ENCODE measurements at regions not wholly inside any gene's neighbourhood (a gene's known extent, or its start where the extent isn't known, plus 50 kb on each side); places are given as distances from the start of the nearest gene placed in this dataset.

DNA sequence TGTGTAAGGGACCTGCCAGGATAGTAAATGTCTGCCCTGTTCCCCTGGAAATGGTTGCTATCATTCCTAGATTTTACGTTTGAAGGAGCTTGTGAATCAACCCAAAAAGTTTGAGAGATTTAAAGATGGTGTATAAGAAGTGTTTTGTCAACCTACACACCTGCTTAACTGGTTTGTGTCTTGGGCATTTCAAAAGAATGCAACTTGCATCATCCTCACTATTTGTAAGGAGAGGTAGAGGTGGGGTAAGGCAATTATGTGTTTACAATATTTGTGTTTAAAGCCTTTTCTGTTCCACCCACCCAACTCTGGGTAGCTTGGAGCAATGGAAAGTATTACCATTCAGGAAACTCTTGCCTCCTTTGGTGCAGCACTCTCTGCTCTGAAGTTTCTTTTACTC is 314.2 kb upstream of the RARB start:
- Histone ChIP-seq H3K27me3 (ENCODE audit: control insufficient read depth in 3 of 3, insufficient read depth in 3 of 3, low read length in 3 of 3) (peaks cover 0 to 2% (median 0%) of the 10 kb centered on the region in 3 donors), H3K4me3 (ENCODE audit: low read depth in 1 of 3, low read length in 3 of 3) (no peak overlapping the region), H3K9me3 (ENCODE audit: control insufficient read depth in 2 of 2, insufficient read depth in 1 of 2, low read depth in 1 of 2, low read length in 1 of 2) (no peaks in the 10 kb centered on the region), H3K36me3 (ENCODE audit: control insufficient read depth in 3 of 3, insufficient read depth in 2 of 3, low read depth in 1 of 3, low read length in 3 of 3) (no peaks in the 10 kb centered on the region), H3K27ac (ENCODE audit: low read depth in 1 of 3, low read length in 2 of 3) (no peak overlapping the region), H3K4me1 (ENCODE audit: control insufficient read depth in 3 of 3, insufficient read depth in 2 of 3, low read depth in 1 of 3, low read length in 2 of 3) (no peaks in the 10 kb centered on the region)
- no peak for DNase-seq
- WGBS, 3 donors = 46 to 79% (median 52%) methylated on average over 1 of the region's 1 CpG
- FAIRE-seq = no peak

DNA sequence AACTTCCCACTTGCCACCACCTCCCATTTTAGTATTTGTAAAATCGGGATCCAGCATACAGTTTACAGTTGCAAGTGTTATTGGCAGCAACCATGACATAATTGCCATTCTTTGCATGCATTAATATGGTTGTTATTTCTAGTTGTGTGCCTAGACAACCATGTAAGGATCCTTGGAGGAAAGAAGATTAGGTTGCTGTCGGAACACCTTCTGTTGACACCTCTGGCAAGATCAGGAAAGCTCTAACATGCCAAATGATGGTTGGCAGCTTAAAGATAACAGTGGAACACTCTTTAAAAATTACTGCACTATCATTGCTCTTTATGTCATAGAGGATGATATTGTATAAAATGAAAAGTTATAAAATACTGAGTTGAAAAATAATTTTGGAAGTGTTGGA is 313.5 kb upstream of the RARB start:
- Histone ChIP-seq H3K4me3 (ENCODE audit: low read depth in 1 of 3, low read length in 3 of 3) (no peak overlapping the region), H3K36me3 (ENCODE audit: control insufficient read depth in 3 of 3, insufficient read depth in 2 of 3, low read depth in 1 of 3, low read length in 3 of 3) (no peaks in the 10 kb centered on the region), H3K4me1 (ENCODE audit: control insufficient read depth in 3 of 3, insufficient read depth in 2 of 3, low read depth in 1 of 3, low read length in 2 of 3) (no peaks in the 10 kb centered on the region), H3K9me3 (ENCODE audit: control insufficient read depth in 2 of 2, insufficient read depth in 1 of 2, low read depth in 1 of 2, low read length in 1 of 2) (no peaks in the 10 kb centered on the region), H3K27me3 (ENCODE audit: control insufficient read depth in 3 of 3, insufficient read depth in 3 of 3, low read length in 3 of 3) (peaks cover 0 to under 1% (median 0%) of the 10 kb centered on the region in 3 donors), H3K27ac (ENCODE audit: low read depth in 1 of 3, low read length in 2 of 3) (no peak overlapping the region)
- DNase-seq (no peak), FAIRE-seq (no peak)
- WGBS, 3 donors = 79 to 86% (median 83%) methylated on average over 2 of the region's 2 CpGs

DNA sequence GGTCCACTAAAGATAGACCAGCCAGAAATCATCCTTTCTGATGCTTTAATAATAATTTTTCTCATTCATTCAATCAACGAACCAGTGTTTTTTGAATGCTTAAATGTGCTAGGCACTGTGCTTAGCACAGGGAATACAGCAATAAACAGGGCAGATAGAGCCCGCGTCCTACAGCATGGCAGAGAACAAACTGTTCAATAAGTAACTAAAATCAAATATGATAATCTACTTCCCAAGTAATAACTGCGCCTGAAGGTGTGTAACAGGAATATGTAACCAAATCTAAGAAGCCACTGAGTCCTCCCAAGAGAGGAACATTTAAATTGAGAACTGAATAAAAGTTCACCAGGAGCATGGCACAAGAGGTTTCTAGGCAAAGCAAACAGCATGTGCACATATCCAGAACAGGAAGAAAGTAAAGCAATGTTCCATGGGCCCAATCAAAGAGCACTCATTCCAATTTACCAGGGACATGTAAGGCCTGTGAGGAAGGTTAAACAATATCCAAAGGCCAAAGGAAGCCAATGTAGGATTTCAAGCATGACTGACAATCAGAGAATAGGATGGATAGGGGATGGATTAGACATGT is 311.0 kb upstream of the RARB start:
- no peak overlapping the region for H3K4me3 ChIP-seq (ENCODE audit: low read depth in 1 of 3, low read length in 3 of 3)
- 18 to 59% (median 44%) methylated on average over 4 of the region's 4 CpGs for WGBS, 3 donors
- H3K36me3 ChIP-seq (ENCODE audit: control insufficient read depth in 3 of 3, insufficient read depth in 2 of 3, low read depth in 1 of 3, low read length in 3 of 3) = no peaks in the 10 kb centered on the region
- H3K4me1 ChIP-seq (ENCODE audit: control insufficient read depth in 3 of 3, insufficient read depth in 2 of 3, low read depth in 1 of 3, low read length in 2 of 3) = no peaks in the 10 kb centered on the region
- no peaks in the 10 kb centered on the region for H3K9me3 ChIP-seq (ENCODE audit: control insufficient read depth in 2 of 2, insufficient read depth in 1 of 2, low read depth in 1 of 2, low read length in 1 of 2)
- H3K27me3 ChIP-seq (ENCODE audit: control insufficient read depth in 3 of 3, insufficient read depth in 3 of 3, low read length in 3 of 3) = no peaks in the 10 kb centered on the region
- FAIRE-seq (no peak), DNase-seq (peak in 1 of 2 donors; percentile 5)
- H3K27ac ChIP-seq (ENCODE audit: low read depth in 1 of 3, low read length in 2 of 3) = no peak overlapping the region

DNA sequence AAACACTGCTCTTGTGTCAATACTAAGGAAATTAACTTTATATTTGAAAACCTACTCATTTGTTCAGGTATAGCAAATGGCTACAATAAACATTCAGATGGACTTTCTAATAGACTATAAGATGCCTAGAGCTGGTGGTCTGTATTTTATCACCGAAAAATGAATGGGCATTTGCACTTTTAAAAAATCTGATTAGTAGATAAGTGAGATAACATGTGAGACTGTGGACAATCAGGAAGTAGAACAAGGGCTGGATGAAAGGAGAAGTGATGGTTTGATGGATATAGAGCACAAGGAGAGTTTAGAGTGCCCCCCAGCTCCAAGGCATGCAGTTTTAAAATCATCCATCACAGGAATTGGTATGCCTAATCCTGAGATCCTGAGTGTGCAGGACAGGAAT is 308.4 kb upstream of the RARB start:
- Histone ChIP-seq H3K4me3 (ENCODE audit: low read depth in 1 of 3, low read length in 3 of 3) (no peak overlapping the region), H3K27ac (ENCODE audit: low read depth in 1 of 3, low read length in 2 of 3) (no peak overlapping the region), H3K4me1 (ENCODE audit: control insufficient read depth in 3 of 3, insufficient read depth in 2 of 3, low read depth in 1 of 3, low read length in 2 of 3) (no peaks in the 10 kb centered on the region), H3K9me3 (ENCODE audit: control insufficient read depth in 2 of 2, insufficient read depth in 1 of 2, low read depth in 1 of 2, low read length in 1 of 2) (no peaks in the 10 kb centered on the region), H3K36me3 (ENCODE audit: control insufficient read depth in 3 of 3, insufficient read depth in 2 of 3, low read depth in 1 of 3, low read length in 3 of 3) (no peaks in the 10 kb centered on the region), H3K27me3 (ENCODE audit: control insufficient read depth in 3 of 3, insufficient read depth in 3 of 3, low read length in 3 of 3) (no peaks in the 10 kb centered on the region)
- DNase-seq (no peak), FAIRE-seq (no peak)
- 66 to 83% (median 67%) methylated on average over 1 of the region's 1 CpG for WGBS, 3 donors

DNA sequence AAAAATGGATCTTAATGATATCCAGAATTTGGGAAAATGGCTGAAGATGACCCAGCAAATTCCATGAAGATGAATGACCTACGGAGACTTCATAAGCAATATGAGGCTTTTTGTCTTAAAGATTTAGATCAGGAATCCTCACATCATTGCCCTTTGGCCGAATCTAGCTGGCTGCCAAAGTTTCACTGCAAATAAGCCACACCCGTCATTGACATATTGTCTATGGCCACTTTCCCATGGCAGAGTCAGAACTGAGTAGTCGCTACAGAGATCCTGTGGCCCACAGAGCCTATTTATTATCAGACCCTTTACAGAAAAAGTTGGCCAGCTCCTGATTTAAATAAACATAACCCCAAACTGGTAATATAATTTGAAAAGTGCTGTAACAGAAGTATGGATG is 307.4 kb upstream of the RARB start:
- H3K27ac ChIP-seq (ENCODE audit: low read depth in 1 of 3, low read length in 2 of 3) = no peak overlapping the region
- H3K4me3 ChIP-seq (ENCODE audit: low read depth in 1 of 3, low read length in 3 of 3) = no peak overlapping the region
- FAIRE-seq (no peak), DNase-seq (peak in 1 of 2 donors; percentile 31)
- no peaks in the 10 kb centered on the region for H3K27me3 ChIP-seq (ENCODE audit: control insufficient read depth in 3 of 3, insufficient read depth in 3 of 3, low read length in 3 of 3)
- 13 to 44% (median 37%) methylated on average over 4 of the region's 4 CpGs for WGBS, 3 donors
- H3K9me3 ChIP-seq (ENCODE audit: control insufficient read depth in 2 of 2, insufficient read depth in 1 of 2, low read depth in 1 of 2, low read length in 1 of 2) = no peaks in the 10 kb centered on the region
- no peaks in the 10 kb centered on the region for H3K36me3 ChIP-seq (ENCODE audit: control insufficient read depth in 3 of 3, insufficient read depth in 2 of 3, low read depth in 1 of 3, low read length in 3 of 3)
- H3K4me1 ChIP-seq (ENCODE audit: control insufficient read depth in 3 of 3, insufficient read depth in 2 of 3, low read depth in 1 of 3, low read length in 2 of 3) = no peaks in the 10 kb centered on the region

DNA sequence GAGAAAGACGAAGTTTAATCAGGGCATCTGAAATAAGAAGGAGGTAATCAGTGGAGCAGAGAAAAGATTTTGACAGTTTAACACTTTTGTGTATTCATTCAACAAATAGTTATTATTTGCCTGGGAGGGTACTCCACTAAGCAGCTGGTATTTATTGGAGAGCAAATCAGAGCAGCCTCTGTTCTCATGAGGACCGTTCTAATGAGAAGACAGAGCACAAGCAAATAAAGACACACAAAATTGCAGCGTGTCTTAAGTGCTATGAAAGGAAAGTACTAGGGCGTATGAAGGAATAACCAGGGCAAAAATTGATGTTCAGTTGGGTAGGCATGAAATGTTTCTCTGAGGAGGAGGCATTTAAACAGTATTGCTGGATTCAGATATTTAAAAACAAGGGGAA is 302.9 kb upstream of the RARB start:
- no peak for FAIRE-seq
- DNase-seq = no peak

DNA sequence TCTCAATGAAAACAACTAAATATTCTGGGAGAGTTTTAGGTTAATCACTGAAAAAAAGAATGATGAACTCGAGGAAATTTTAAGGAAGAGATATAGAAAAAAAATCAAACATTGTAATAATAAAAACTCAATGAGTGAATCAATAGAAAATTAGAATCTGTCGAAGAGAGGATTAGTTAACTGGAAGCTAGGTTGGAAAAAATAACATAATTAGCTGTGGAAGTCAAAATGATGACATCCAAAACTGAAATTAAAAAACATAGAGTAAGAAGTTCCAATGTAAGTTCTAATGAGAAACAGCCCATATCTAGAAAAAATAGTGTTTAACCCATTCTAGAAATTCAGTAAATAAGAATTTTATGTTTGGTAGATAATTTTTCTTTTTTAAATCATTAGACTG is 299.3 kb upstream of the RARB start:
- Histone ChIP-seq H3K27me3 (ENCODE audit: control insufficient read depth in 3 of 3, insufficient read depth in 3 of 3, low read length in 3 of 3) (no peaks in the 10 kb centered on the region), H3K9me3 (ENCODE audit: control insufficient read depth in 2 of 2, insufficient read depth in 1 of 2, low read depth in 1 of 2, low read length in 1 of 2) (peaks cover 0 to 6% of the 10 kb centered on the region in 2 donors), H3K4me3 (ENCODE audit: low read depth in 1 of 3, low read length in 3 of 3) (no peak overlapping the region), H3K27ac (ENCODE audit: low read depth in 1 of 3, low read length in 2 of 3) (no peak overlapping the region), H3K36me3 (ENCODE audit: control insufficient read depth in 3 of 3, insufficient read depth in 2 of 3, low read depth in 1 of 3, low read length in 3 of 3) (no peaks in the 10 kb centered on the region), H3K4me1 (ENCODE audit: control insufficient read depth in 3 of 3, insufficient read depth in 2 of 3, low read depth in 1 of 3, low read length in 2 of 3) (no peaks in the 10 kb centered on the region)
- DNase-seq (no peak), FAIRE-seq (no peak)
- 62 to 78% (median 63%) methylated on average over 2 of the region's 2 CpGs for WGBS, 3 donors

More for the DNA sequence above, 302.9 kb upstream of the RARB start:
- no peaks in the 10 kb centered on the region for H3K36me3 ChIP-seq (ENCODE audit: control insufficient read depth in 3 of 3, insufficient read depth in 2 of 3, low read depth in 1 of 3, low read length in 3 of 3)
- no peak overlapping the region for H3K4me3 ChIP-seq (ENCODE audit: low read depth in 1 of 3, low read length in 3 of 3)
- H3K27ac ChIP-seq (ENCODE audit: low read depth in 1 of 3, low read length in 2 of 3) = no peak overlapping the region
- H3K27me3 ChIP-seq (ENCODE audit: control insufficient read depth in 3 of 3, insufficient read depth in 3 of 3, low read length in 3 of 3) = no peaks in the 10 kb centered on the region
- 67 to 74% (median 70%) methylated on average over 4 of the region's 4 CpGs for WGBS, 3 donors
- peaks cover 0 to 6% of the 10 kb centered on the region in 2 donors for H3K9me3 ChIP-seq (ENCODE audit: control insufficient read depth in 2 of 2, insufficient read depth in 1 of 2, low read depth in 1 of 2, low read length in 1 of 2)
- no peaks in the 10 kb centered on the region for H3K4me1 ChIP-seq (ENCODE audit: control insufficient read depth in 3 of 3, insufficient read depth in 2 of 3, low read depth in 1 of 3, low read length in 2 of 3)

DNA sequence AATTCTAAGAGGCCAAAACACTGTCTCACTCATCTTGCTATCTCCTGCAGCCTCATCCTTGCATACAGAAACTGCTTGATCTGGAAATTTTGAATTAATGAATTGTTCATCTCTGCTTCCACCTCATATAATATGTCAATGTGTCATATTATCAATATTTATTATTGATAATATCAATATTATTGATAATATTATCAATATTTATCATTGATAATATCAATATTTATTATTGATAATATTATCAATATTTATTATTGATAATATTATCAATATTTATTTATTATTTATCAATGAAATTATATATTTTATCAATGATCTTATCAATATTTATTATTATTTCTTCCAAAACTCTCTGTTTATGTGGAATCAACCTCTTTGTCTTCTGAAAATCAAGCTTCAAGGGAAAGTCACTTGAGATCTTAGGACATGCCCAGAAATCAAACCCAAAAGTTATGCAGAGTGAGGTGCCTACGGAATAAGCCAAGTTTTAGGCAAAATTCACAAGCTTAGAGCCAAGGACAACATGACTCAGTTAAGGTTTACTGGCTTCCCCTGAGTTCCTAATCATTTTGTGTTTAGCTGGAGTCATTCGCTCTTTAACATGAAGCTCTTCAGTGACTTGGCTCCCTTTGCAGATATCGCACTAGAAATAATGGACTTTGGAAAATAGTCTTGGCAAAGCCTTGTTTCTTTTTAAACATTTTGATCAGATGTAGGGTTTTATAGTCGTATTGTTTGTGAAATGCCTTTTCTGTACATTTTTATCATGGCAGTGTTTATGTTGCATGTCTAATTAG is 297.1 kb upstream of the RARB start:
- Histone ChIP-seq H3K4me3 (ENCODE audit: low read depth in 1 of 3, low read length in 3 of 3) (no peak overlapping the region), H3K36me3 (ENCODE audit: control insufficient read depth in 3 of 3, insufficient read depth in 2 of 3, low read depth in 1 of 3, low read length in 3 of 3) (no peaks in the 10 kb centered on the region), H3K9me3 (ENCODE audit: control insufficient read depth in 2 of 2, insufficient read depth in 1 of 2, low read depth in 1 of 2, low read length in 1 of 2) (peaks cover 0 to 6% of the 10 kb centered on the region in 2 donors), H3K27me3 (ENCODE audit: control insufficient read depth in 3 of 3, insufficient read depth in 3 of 3, low read length in 3 of 3) (no peaks in the 10 kb centered on the region), H3K27ac (ENCODE audit: low read depth in 1 of 3, low read length in 2 of 3) (no peak overlapping the region), H3K4me1 (ENCODE audit: control insufficient read depth in 3 of 3, insufficient read depth in 2 of 3, low read depth in 1 of 3, low read length in 2 of 3) (no peaks in the 10 kb centered on the region)
- 64 to 72% (median 67%) methylated on average over 4 of the region's 4 CpGs for WGBS, 3 donors
- FAIRE-seq (no peak), DNase-seq (no peak)
